Psoas muscle (tissue), 7 donors: ENCODE measurements at regions not wholly inside any gene's neighbourhood (a gene's known extent, or its start where the extent isn't known, plus 50 kb on each side); places are given as distances from the start of the nearest gene placed in this dataset.
A peak's percentile ranks its signal among the peaks of the same experiment; 100 is the strongest.

ENCODE experiments used
- ATAC-seq, 4 donors: fragments of 200-7000 bp; cut with Tn5 transposase; one replicate each; pipeline ENCODE4 v1.9.1; 2020; ENCODE audit warnings: moderate library complexity in 3 of 4, mild to moderate bottlenecking in 2 of 4
- DNase-seq, 2 donors: peaks; one replicate each; pipeline ENCODE4 v3.0.0-alpha.2; 2020
- H3K27ac ChIP-seq: fragments of 200-600 bp; one replicate; pipeline ENCODE4 v1.8.0; 2022
- H3K27me3 ChIP-seq, 3 donors: fragments of 200-600 bp in 1 of 3; one replicate each; pipeline versions ENCODE4 v1.6.1 to v1.8.0; 2013 to 2022; ENCODE audit warnings: low read length in 2 of 3, mild to moderate bottlenecking in 2 of 3, moderate library complexity in 1 of 3; ENCODE audit not compliant: insufficient read depth in 3 of 3
- H3K36me3 ChIP-seq, 2 donors: fragments of 200-600 bp in 1 of 2; one replicate each; pipeline versions ENCODE4 v1.6.1 to v1.8.0; 2013 to 2022; ENCODE audit warnings: low read depth in 1 of 2, mild to moderate bottlenecking in 1 of 2, moderate library complexity in 1 of 2; ENCODE audit not compliant: insufficient read depth in 1 of 2
- H3K4me1 ChIP-seq: fragments of 200-600 bp; one replicate; pipeline ENCODE4 v1.8.0; 2022
- H3K4me3 ChIP-seq: fragments of 200-600 bp; one replicate; pipeline ENCODE4 v1.8.0; 2022; ENCODE audit warnings: mild to moderate bottlenecking
- H3K9me3 ChIP-seq: fragments of 200-600 bp; one replicate; pipeline ENCODE4 v1.8.0; 2022
- WGBS, 3 donors: extraction: QIAGEN DNeasy Blood & Tissue Kit; methylation state at CpG; one replicate each; pipeline versions ENCODE4 v1.1.6 to v1.1.7; 2013; 5-methylcytosine and 5-hydroxymethylcytosine counted together
- intact Hi-C, 2 donors: fragments of 100-400 bp; cut with DNase I; formaldehyde crosslinking; loops; one replicate each; pipeline versions ENCODE4 v1.11.0 to v1.14.2; 2022
- TF ChIP-seq, protein P1 (sequence below): fragments of 200-600 bp; IDR thresholded peaks from one replicate; pipeline ENCODE4 v1.8.0; 2022; ENCODE audit warnings: antibody characterized with exemption
- donor health status: healthy with polysubstance abuse.
- donor health status: DM: no; HTN: no; CAD: no; lungs with moderate emphysema.
- donor health status: Bipolar disorder and iron deficiency.
- donor health status: healthy.
- donor health status: DM: yes; HTN: yes; CAD: no.
- donor health status: DM: no; HTN: no; CAD: no.
- donor health status: DM: yes; HTN: yes; CAD: no.

DNA sequence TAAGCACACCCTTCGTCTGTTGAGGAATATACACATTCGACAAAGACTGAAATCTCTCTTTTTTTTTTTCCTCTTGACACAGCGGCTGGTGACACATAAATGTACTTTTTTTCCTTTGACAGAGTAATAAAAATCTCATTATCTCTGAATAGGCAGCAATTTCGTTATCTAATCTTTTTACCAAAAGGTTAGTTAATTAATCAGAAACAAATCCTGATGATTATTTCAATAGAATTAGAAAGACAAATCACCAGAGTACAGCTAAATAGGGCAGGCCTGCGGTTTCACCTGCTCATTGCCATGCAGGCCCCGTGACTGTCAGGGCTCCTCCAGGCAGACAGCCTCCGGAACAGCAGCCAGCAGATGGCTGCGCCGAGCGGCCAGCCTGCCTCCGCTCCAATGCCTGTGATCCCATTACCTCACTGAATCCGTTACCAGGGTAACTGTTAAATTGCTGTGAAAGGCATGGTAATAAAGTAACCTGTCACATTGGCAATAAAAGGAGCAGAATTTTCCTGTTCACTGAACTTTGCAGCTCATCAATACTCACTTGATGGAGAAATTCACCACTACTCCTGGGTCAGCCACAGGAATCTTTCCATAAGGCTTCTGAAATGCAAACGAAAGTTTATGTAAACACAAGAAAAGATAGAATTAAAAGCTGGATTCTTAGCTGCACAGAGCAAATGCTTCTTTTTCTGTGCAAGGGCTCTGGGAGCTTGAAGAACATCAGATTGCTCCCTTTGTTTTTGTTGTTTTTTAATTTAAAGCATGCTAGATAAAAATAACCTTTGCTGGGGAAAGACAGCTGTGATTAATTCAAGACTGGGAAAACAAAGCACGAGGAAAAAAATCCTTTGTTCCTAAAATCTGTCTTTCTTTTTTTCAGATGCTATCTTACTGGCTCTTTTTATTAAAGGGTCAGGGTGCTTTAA is 666.4 kb upstream of the ZNF608 start:
- ATAC-seq (peak; percentile 91 to 96 (median 94)), DNase-seq (peak; percentile 58 to 74)
- H3K4me3 ChIP-seq, result peak overlapping the region; percentile 42
- peak overlapping the region; percentile 43 for H3K27ac ChIP-seq
- H3K36me3 ChIP-seq, result no peaks in the 10 kb centered on the region
- peaks cover 24% of the 10 kb centered on the region for H3K4me1 ChIP-seq
- H3K27me3 ChIP-seq, result no peaks in the 10 kb centered on the region
- WGBS, 3 donors, result 13 to 28% (median 20%) methylated on average over 14 of the region's 14 CpGs
- TF ChIP-seq, protein P1, sequence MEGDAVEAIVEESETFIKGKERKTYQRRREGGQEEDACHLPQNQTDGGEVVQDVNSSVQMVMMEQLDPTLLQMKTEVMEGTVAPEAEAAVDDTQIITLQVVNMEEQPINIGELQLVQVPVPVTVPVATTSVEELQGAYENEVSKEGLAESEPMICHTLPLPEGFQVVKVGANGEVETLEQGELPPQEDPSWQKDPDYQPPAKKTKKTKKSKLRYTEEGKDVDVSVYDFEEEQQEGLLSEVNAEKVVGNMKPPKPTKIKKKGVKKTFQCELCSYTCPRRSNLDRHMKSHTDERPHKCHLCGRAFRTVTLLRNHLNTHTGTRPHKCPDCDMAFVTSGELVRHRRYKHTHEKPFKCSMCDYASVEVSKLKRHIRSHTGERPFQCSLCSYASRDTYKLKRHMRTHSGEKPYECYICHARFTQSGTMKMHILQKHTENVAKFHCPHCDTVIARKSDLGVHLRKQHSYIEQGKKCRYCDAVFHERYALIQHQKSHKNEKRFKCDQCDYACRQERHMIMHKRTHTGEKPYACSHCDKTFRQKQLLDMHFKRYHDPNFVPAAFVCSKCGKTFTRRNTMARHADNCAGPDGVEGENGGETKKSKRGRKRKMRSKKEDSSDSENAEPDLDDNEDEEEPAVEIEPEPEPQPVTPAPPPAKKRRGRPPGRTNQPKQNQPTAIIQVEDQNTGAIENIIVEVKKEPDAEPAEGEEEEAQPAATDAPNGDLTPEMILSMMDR, result peak; percentile 44
- H3K9me3 ChIP-seq, result no peaks in the 10 kb centered on the region
- intact Hi-C loops, result loop anchor here in 1 of 2 donors (5.0 kb wide), 1 partner anchor 64 kb away; no protein-coding TSS in a partner anchor

DNA sequence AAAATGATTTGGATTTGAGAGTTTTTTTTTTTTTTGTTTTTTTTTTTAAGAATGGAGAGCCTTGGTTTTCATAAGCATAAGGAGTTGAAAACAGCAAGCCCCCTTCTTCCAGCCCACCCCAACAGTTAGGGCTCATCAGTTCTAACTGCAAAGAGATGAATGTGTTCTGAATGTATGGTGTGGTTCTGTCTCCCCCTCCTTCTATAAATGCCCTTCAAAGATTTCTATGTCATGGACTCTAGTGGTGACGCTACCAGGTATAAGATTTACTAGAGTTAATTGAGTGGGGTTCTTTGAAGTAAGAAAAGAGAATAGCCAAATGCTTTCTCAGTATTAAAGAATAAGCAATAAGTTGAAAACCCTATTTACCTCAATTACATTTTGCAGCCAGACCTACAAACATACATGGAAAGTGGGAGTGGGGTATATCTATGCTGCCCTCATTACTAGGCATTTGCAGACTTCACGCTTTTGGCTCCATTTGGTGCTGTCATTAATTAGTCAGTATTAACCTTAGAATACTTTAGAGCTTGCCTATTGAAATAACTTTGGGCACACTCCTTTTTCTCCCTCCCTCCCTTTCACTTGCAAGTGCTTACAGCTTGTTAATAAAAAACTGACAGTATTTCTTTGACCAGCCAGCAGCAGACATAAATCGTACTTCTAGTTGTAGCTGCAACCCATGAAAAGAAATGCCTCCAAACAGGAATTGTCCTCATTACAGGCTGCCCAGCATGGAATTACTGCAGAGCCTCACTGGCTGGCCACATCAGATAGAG is 667.2 kb upstream of the ZNF608 start:
- ATAC-seq (no peak), DNase-seq (no peak)
- peaks cover 24% of the 10 kb centered on the region for H3K4me1 ChIP-seq
- TF ChIP-seq, protein P1, result no peak
- H3K36me3 ChIP-seq, result no peaks in the 10 kb centered on the region
- H3K27me3 ChIP-seq, result no peaks in the 10 kb centered on the region
- no peak overlapping the region for H3K4me3 ChIP-seq
- WGBS, 3 donors, result 82 to 94% (median 83%) methylated on average over 3 of the region's 3 CpGs
- no peak overlapping the region for H3K27ac ChIP-seq
- H3K9me3 ChIP-seq, result no peaks in the 10 kb centered on the region
- intact Hi-C loops, result loop anchor here in 1 of 2 donors (5.0 kb wide), 1 partner anchor 64 kb away; no protein-coding TSS in a partner anchor

DNA sequence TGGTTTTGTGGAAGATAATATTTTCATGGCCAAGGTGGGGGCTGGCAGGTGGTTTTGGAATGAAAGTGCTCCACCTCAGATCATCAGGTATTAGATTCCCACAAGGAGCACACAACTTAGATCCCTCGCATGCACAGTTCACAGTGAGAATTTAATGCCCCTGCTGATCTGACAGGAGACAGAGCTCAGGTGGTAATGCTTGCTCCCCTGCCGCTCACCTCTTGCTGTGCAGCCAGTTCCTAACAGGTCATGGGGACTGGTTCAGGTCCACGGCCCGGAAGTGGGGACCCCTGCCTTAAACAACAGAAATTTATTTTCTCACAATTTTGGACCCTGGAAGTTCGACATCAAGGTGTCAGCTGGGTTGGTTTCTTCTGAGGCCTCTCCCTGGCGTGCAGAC is 668.7 kb upstream of the ZNF608 start:
- intact Hi-C loops, result no loop called here
- Histone ChIP-seq H3K4me3 (no peak overlapping the region), H3K9me3 (no peaks in the 10 kb centered on the region), H3K27me3 (no peaks in the 10 kb centered on the region), H3K36me3 (no peaks in the 10 kb centered on the region), H3K27ac (no peak overlapping the region), H3K4me1 (peaks cover 24% of the 10 kb centered on the region)
- TF ChIP-seq, protein P1, result no peak
- 97% methylated on average over 6 of the region's 6 CpGs for WGBS, 3 donors
- DNase-seq (no peak), ATAC-seq (no peak)

DNA sequence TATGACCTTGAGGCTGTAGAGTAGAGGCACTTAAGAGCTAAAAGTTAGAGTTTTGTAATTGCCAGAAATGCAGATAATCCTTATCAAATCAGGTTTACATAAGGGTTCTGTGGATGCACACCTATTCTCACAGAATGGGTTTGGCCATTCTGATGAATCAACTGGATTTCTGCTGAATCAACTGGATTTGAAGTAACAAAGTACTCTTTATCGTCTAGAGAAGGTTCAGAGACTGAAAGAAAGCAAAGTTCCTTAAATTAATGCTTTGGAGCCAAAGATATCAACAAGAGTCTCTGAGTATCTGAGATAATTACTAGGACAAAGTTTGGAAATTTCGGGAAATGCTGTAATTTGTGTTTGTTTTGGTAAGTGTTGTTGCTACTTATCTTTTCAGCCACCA is 669.6 kb upstream of the ZNF608 start:
- Histone ChIP-seq H3K9me3 (no peaks in the 10 kb centered on the region), H3K4me1 (peaks cover 19% of the 10 kb centered on the region), H3K27me3 (no peaks in the 10 kb centered on the region), H3K36me3 (no peaks in the 10 kb centered on the region), H3K4me3 (no peak overlapping the region), H3K27ac (no peak overlapping the region)
- WGBS, 3 donors, result 83 to 90% (median 88%) methylated on average over 2 of the region's 2 CpGs
- TF ChIP-seq, protein P1, result no peak
- ATAC-seq (no peak), DNase-seq (no peak)
- intact Hi-C loops, result no loop called here
